A549 (cell line): ENCODE measurements at regions not wholly inside any gene's neighbourhood (a gene's known extent, or its start where the extent isn't known, plus 50 kb on each side); places are given as distances from the start of the nearest gene placed in this dataset.

Source experiments
- ATAC-seq, 2 experiments: fragments of 200-7000 bp in 1 of 2; fragments of >200 bp in 1 of 2; cut with Nextera tagmentation in 1 of 2; cut with Tn5 transposase in 1 of 2; 3 replicates each; pipeline versions ENCODE4 v1.8.0 to v1.9.1; 2018 to 2020; ENCODE audit warnings: mild to moderate bottlenecking in 1 of 2, moderate library complexity in 1 of 2
- CTCF ChIA-PET: fragments of 300-600 bp; sonication (Branson Sonifier 250); formaldehyde crosslinking; extraction: SDS; loops from one replicate; lab custom pipeline; 2021; ENCODE audit warnings: antibody characterized with exemption, inconsistent platforms; lab: Yijun Ruan, JAX
- POLR2A ChIA-PET: fragments of 350-600 bp; formaldehyde crosslinking; extraction: SDS; loops from one replicate; lab custom pipeline; 2021; ENCODE audit warnings: antibody characterized with exemption, inconsistent platforms; lab: Yijun Ruan, JAX
- DNase-seq, 2 experiments: peaks; one replicate each; pipeline versions ENCODE4 v3.0.0 to v3.0.0-alpha.2; 2011 to 2016; ENCODE audit warnings: low read depth in 1 of 2, low spot score in 1 of 2
- FAIRE-seq: peaks from 2 replicates; lab custom pipeline; 2011; peaks lifted over from hg19 to GRCh38; lab: Jason Lieb, UNC
- H3K27ac ChIP-seq, 2 experiments: fragments of >200 bp; sonication (Bioruptor Twin); formaldehyde crosslinking; 3 replicates each; pipeline ENCODE4 v1.5.1; 2016 to 2017
- H3K4me1 ChIP-seq: fragments of >200 bp; sonication (Bioruptor Twin); formaldehyde crosslinking; 3 replicates; pipeline ENCODE4 v1.6.1; 2016
- H3K4me2 ChIP-seq: fragments of >200 bp; sonication (Bioruptor Twin); formaldehyde crosslinking; 3 replicates; pipeline ENCODE4 v1.6.1; 2016
- H3K4me3 ChIP-seq: fragments of >200 bp; sonication (Bioruptor Twin); formaldehyde crosslinking; 3 replicates; pipeline ENCODE4 v1.5.1; 2016
- H3K9me3 ChIP-seq: fragments of >200 bp; sonication (Bioruptor Twin); formaldehyde crosslinking; 3 replicates; pipeline ENCODE4 v1.6.1; 2016
- BHLHE40 ChIP-seq: IDR thresholded peaks from 2 replicates; pipeline ENCODE4 v1.6.1; 2012; ENCODE audit warnings: low read depth, low read length, inconsistent platforms
- CBX2 ChIP-seq: fragments of 200-600 bp; sonication (generic); IDR thresholded peaks from 2 replicates; pipeline ENCODE4 v1.6.1; 2016; ENCODE audit warnings: low read depth, mild to moderate bottlenecking, borderline replicate concordance
- CBX8 ChIP-seq: fragments of 200-600 bp; sonication (generic); IDR thresholded peaks from 2 replicates; pipeline ENCODE4 v1.6.1; 2016
- CHD4 ChIP-seq: fragments of 200-600 bp; sonication (generic); IDR thresholded peaks from 2 replicates; pipeline ENCODE4 v1.6.1; 2016; ENCODE audit warnings: antibody characterized with exemption, mild to moderate bottlenecking, borderline replicate concordance
- EHMT2 ChIP-seq: fragments of 200-600 bp; sonication (generic); IDR thresholded peaks from 2 replicates; pipeline ENCODE4 v1.6.1; 2016; ENCODE audit warnings: antibody characterized with exemption, low read depth, mild to moderate bottlenecking, moderate library complexity
- EP300 ChIP-seq, 2 experiments: fragments of >200 bp; sonication (Bioruptor Twin); formaldehyde crosslinking; IDR thresholded peaks; 2 replicates in 1 of 2; 3 replicates in 1 of 2; pipeline ENCODE4 v1.6.1; 2016 to 2017
- ESRRA ChIP-seq: fragments of 150-350 bp; IDR thresholded peaks from 2 replicates; pipeline ENCODE4 v1.6.1; 2014; ENCODE audit warnings: mild to moderate bottlenecking, low read length, borderline replicate concordance
- FOSL2 ChIP-seq, 2 experiments: fragments of 450-650 bp in 1 of 2; fragments of >200 bp in 1 of 2; sonication (Bioruptor Twin) in 1 of 2; formaldehyde crosslinking; IDR thresholded peaks; 2 replicates each; pipeline versions ENCODE4 v1.5.0 to v1.6.1; 2016 to 2020; ENCODE audit warnings: mild to moderate bottlenecking in 1 of 2, moderate library complexity in 1 of 2
- FOXS1 ChIP-seq: fragments of 250-450 bp; sonication (Bioruptor Pico); IDR thresholded peaks from 2 replicates; pipeline ENCODE4 v1.5.0; 2020; ENCODE audit warnings: mild to moderate bottlenecking, moderate library complexity
- GATA3 ChIP-seq: IDR thresholded peaks from 2 replicates; pipeline ENCODE4 v1.6.1; 2012; ENCODE audit warnings: borderline replicate concordance
- HOXB13 ChIP-seq: fragments of 250-450 bp; sonication (Bioruptor Pico); IDR thresholded peaks from 2 replicates; pipeline ENCODE4 v1.5.0; 2020; ENCODE audit warnings: low read depth, mild to moderate bottlenecking, moderate library complexity
- HOXB5 ChIP-seq: fragments of 250-450 bp; sonication (Bioruptor Pico); IDR thresholded peaks from 2 replicates; pipeline ENCODE4 v1.5.0; 2020; ENCODE audit warnings: mild to moderate bottlenecking, moderate library complexity
- JUNB ChIP-seq: fragments of >200 bp; sonication (Bioruptor Twin); formaldehyde crosslinking; IDR thresholded peaks from 2 replicates; pipeline ENCODE4 v1.6.1; 2016
- MYC ChIP-seq: IDR thresholded peaks from 2 replicates; pipeline ENCODE4 v1.6.1; 2012; ENCODE audit warnings: mild to moderate bottlenecking, inconsistent platforms, low read length, improper control_type of control experiment, borderline replicate concordance
- NFE2L2 ChIP-seq: fragments of 150-350 bp; conservative IDR thresholded peaks from 2 replicates; pipeline ENCODE4 v1.6.1; 2014; ENCODE audit warnings: low read length
- NPAS2 ChIP-seq: fragments of 250-450 bp; sonication (Bioruptor Pico); IDR thresholded peaks from 2 replicates; pipeline ENCODE4 v1.8.0; 2022; ENCODE audit warnings: mild to moderate bottlenecking, moderate library complexity, borderline replicate concordance
- NR3C1 ChIP-seq: fragments of >200 bp; sonication (Bioruptor Twin); formaldehyde crosslinking; IDR thresholded peaks from 3 replicates; pipeline ENCODE4 v1.6.1; 2017
- POLR2A ChIP-seq: IDR thresholded peaks from 2 replicates; pipeline ENCODE4 v1.6.1; 2012; ENCODE audit warnings: mild to moderate bottlenecking, low read length
- POLR2AphosphoS2 ChIP-seq: conservative IDR thresholded peaks from 2 replicates; pipeline ENCODE4 v1.6.1; 2012; ENCODE audit warnings: low read length, improper control_type of control experiment, inconsistent platforms
- RFX5 ChIP-seq: fragments of 450-650 bp; IDR thresholded peaks from 2 replicates; pipeline ENCODE4 v1.7.1; 2014; ENCODE audit warnings: antibody characterized with exemption, mild to moderate bottlenecking, moderate library complexity
- SMC3 ChIP-seq: fragments of >200 bp; sonication (Bioruptor Twin); formaldehyde crosslinking; IDR thresholded peaks from 3 replicates; pipeline ENCODE4 v1.6.1; 2018; ENCODE audit warnings: inconsistent platforms
- TFCP2L1 ChIP-seq: fragments of 250-450 bp; sonication (Bioruptor Pico); IDR thresholded peaks from 2 replicates; pipeline ENCODE4 v1.5.0; 2021; ENCODE audit warnings: mild to moderate bottlenecking
- TP53 ChIP-seq: fragments of 250-450 bp; sonication (Bioruptor Pico); IDR thresholded peaks from 2 replicates; pipeline ENCODE4 v1.5.0; 2021; ENCODE audit warnings: mild to moderate bottlenecking, moderate library complexity
- ZNF302 ChIP-seq: fragments of 250-450 bp; sonication (Bioruptor Pico); IDR thresholded peaks from 2 replicates; pipeline ENCODE4 v1.9.0; 2021; ENCODE audit warnings: inconsistent platforms, mild to moderate bottlenecking, moderate library complexity
- WGBS: methylation state at CpG from one replicate; pipeline ENCODE4 v1.1.6; 2017; ENCODE audit errors: missing lambda C conversion rate; 5-methylcytosine and 5-hydroxymethylcytosine counted together
- TF ChIP-seq, protein P1 (sequence below): fragments of >200 bp; sonication (Bioruptor Twin); formaldehyde crosslinking; IDR thresholded peaks from 2 replicates; pipeline ENCODE4 v1.6.1; 2016
- TF ChIP-seq, protein P2 (sequence below): IDR thresholded peaks from 2 replicates; pipeline ENCODE4 v1.6.1; 2012
- TF ChIP-seq, protein P3 (sequence below): fragments of 200-600 bp; sonication (generic); IDR thresholded peaks from 2 replicates; pipeline ENCODE4 v1.6.1; 2016; ENCODE audit warnings: antibody characterized with exemption, mild to moderate bottlenecking, moderate library complexity

DNA sequence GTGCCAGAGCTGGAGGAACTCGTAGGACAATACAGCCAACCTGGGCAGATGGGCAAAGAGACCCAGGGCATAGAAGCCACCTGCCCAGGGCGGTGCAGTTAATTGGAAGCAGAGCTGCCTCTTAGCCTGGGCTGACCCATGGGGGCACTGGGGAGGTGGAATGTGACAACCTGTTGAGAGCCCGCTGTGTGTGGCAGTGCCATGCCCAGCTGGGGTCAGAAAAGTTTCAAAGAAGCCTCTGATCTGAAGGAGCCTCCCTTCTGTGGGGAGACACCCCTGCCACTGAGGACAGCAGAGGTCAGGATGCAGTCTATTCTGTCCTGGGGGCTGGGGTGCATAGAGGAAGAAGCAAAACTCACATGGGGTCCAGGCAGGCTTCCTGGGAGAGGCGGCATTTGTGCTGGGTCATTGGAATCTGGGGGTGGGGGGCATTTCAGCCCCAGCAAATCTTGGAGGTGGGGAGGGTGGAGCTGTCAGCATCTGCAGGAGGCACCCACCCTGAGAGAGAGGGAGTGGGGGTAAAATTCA, 176.1 kb upstream of the CIBAR2 start:
- ATAC-seq (no peak), FAIRE-seq (no peak), DNase-seq (no peak)
- H3K27ac ChIP-seq = no peak overlapping the region
- 97% methylated on average over 3 of the region's 4 CpGs for WGBS
- H3K9me3 ChIP-seq = no peaks in the 10 kb centered on the region
- CTCF ChIA-PET = interaction anchor here (0.6 to 8.0 kb wide), 9 partner anchors 8 to 429 kb away, joined by 3 to 46 read pairs (median 4); no protein-coding TSS in a partner anchor
- H3K4me1 ChIP-seq = no peaks in the 10 kb centered on the region
- no peak overlapping the region for H3K4me2 ChIP-seq
- POLR2A ChIA-PET = no interaction called here
- TF ChIP-seq TP53 (CRISPR knock-in tag) = no peak
- H3K4me3 ChIP-seq = no peak overlapping the region

DNA sequence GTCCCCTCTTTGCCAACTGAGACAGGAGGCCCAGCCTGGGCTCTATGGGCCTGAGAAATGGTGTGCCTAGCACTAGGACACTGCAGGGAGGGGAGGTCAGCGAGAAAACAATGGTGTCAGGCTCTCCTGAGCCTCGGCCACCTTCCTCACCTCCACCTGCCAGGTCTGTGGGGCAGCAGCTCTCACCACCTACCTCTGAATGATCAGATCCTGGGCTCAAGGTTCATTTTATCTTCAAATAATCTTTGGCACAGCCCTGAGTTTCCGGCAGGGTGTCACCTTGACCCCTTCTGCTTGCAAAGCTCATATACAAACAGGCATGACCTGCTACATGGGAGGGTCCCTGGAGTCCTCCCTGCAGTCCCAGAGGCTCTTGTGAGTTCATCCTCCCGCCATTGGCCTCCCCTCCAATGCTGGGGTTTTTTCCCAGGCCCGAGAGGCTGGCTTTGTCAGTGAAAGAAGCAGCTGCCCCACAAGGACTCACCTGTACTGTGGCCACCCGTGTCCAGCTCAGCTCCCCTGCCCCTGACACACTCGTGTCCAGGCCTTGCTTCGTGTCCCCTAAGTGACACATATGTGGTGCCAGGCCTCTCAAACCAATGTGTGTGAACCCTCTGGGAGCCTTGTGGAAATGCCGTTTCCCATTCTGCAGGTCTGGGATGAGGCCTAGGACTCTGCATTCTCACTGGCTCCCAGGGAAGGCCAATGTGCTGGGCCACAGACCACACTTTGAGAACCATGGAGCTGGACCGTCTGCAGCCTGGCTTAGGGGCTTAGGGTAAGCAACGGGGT, 176.8 kb upstream of the CIBAR2 start:
- Histone ChIP-seq H3K4me1 (no peaks in the 10 kb centered on the region), H3K9me3 (no peaks in the 10 kb centered on the region), H3K4me3 (no peak overlapping the region), H3K4me2 (no peak overlapping the region), H3K27ac (no peak overlapping the region)
- TF ChIP-seq EHMT2 (no peak), BHLHE40 (no peak), CBX8 (no peak), HOXB5 (CRISPR knock-in tag) (no peak), POLR2A (no peak), FOSL2 (IDR thresholded peaks at IDR 0.05) (no peak), FOSL2 (CRISPR knock-in tag; IDR thresholded peaks at IDR 0.05) (no peak), JUNB (no peak), HOXB13 (no peak), ESRRA (no peak), MYC (no peak), FOXS1 (CRISPR knock-in tag) (no peak), ZNF302 (CRISPR knock-in tag) (no peak), POLR2AphosphoS2 (no peak)
- TF ChIP-seq, protein P1, sequence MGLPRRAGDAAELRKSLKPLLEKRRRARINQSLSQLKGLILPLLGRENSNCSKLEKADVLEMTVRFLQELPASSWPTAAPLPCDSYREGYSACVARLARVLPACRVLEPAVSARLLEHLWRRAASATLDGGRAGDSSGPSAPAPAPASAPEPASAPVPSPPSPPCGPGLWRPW = no peak
- TF ChIP-seq, protein P2, sequence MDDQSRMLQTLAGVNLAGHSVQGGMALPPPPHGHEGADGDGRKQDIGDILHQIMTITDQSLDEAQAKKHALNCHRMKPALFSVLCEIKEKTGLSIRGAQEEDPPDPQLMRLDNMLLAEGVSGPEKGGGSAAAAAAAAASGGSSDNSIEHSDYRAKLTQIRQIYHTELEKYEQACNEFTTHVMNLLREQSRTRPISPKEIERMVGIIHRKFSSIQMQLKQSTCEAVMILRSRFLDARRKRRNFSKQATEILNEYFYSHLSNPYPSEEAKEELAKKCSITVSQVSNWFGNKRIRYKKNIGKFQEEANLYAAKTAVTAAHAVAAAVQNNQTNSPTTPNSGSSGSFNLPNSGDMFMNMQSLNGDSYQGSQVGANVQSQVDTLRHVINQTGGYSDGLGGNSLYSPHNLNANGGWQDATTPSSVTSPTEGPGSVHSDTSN = no peak
- ATAC-seq (no peak), DNase-seq (no peak), FAIRE-seq (no peak)
- CTCF ChIA-PET = interaction anchor here (0.6 to 8.0 kb wide), 9 partner anchors 8 to 174 kb away, joined by 3 to 46 read pairs (median 5); no protein-coding TSS in a partner anchor
- WGBS = 76% methylated on average over 11 of the region's 11 CpGs
- POLR2A ChIA-PET = no interaction called here

DNA sequence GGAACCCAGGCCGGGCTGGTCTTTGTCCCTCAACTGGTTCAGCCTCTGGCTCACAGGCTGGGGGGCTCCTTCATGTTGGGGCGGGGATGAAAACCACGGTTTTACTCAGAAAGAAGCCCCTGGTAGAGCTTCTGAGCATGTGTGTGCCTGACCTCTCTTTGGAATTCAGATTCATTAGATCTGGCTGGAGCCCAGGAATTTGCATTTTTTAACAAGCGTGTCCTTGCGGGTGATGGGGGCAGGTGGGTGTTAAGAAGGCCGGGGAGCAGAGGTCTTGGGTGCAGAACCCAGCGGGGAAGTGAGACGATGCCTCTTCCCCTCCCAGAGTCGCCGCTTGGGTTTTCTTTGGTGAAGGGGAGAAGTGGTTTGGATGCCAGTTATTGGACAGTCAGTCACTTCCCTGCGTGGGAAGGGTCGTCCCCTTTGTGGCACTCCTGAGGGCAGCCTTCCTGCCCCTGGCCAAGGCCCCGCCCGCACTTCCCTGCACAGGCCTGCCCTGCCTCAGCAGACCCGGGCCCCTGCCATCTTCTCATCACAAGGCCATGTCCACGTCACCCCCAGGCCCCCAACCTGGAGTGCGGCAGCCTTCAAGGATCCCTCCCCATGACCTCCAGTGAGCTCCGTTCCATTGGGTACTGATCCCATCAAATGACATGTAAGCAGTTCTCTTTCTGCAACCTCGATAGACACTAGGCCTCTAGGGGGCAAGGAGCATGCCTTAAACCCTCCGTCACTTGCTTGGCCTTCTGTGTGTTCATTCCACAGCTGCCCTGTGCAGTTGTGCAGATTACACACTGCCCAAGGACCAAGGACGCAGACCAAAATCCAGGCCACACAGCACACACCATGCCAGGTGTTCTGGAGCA, 177.7 kb upstream of the CIBAR2 start:
- WGBS = 85% methylated on average over 21 of the region's 21 CpGs
- no peaks in the 10 kb centered on the region for H3K9me3 ChIP-seq
- TF ChIP-seq FOXS1 (CRISPR knock-in tag) = no peak
- TF ChIP-seq CBX2 = no peak
- TF ChIP-seq RFX5 = no peak
- no peak for TF ChIP-seq SMC3
- no peak for TF ChIP-seq BHLHE40
- TF ChIP-seq NR3C1 = no peak
- TF ChIP-seq TFCP2L1 (CRISPR knock-in tag) = no peak
- TF ChIP-seq TP53 (CRISPR knock-in tag) = no peak
- TF ChIP-seq HOXB5 (CRISPR knock-in tag) = no peak
- TF ChIP-seq, protein P3, sequence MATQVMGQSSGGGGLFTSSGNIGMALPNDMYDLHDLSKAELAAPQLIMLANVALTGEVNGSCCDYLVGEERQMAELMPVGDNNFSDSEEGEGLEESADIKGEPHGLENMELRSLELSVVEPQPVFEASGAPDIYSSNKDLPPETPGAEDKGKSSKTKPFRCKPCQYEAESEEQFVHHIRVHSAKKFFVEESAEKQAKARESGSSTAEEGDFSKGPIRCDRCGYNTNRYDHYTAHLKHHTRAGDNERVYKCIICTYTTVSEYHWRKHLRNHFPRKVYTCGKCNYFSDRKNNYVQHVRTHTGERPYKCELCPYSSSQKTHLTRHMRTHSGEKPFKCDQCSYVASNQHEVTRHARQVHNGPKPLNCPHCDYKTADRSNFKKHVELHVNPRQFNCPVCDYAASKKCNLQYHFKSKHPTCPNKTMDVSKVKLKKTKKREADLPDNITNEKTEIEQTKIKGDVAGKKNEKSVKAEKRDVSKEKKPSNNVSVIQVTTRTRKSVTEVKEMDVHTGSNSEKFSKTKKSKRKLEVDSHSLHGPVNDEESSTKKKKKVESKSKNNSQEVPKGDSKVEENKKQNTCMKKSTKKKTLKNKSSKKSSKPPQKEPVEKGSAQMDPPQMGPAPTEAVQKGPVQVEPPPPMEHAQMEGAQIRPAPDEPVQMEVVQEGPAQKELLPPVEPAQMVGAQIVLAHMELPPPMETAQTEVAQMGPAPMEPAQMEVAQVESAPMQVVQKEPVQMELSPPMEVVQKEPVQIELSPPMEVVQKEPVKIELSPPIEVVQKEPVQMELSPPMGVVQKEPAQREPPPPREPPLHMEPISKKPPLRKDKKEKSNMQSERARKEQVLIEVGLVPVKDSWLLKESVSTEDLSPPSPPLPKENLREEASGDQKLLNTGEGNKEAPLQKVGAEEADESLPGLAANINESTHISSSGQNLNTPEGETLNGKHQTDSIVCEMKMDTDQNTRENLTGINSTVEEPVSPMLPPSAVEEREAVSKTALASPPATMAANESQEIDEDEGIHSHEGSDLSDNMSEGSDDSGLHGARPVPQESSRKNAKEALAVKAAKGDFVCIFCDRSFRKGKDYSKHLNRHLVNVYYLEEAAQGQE = no peak
- no peak for TF ChIP-seq POLR2A
- no peak for TF ChIP-seq JUNB
- TF ChIP-seq, protein P1 = no peak
- no peak for TF ChIP-seq EP300 (IDR thresholded peaks at IDR 0.05)
- TF ChIP-seq FOSL2 (IDR thresholded peaks at IDR 0.05) = no peak
- no peak for TF ChIP-seq FOSL2 (CRISPR knock-in tag; IDR thresholded peaks at IDR 0.05)
- no peak for TF ChIP-seq NPAS2
- no peak for TF ChIP-seq GATA3
- no peak for TF ChIP-seq NFE2L2
- no peak for TF ChIP-seq CHD4
- no peak overlapping the region for H3K4me3 ChIP-seq
- no peak overlapping the region for H3K27ac ChIP-seq
- no peak overlapping the region for H3K4me2 ChIP-seq
- DNase-seq (no peak), ATAC-seq (peak in 1 of 2 experiments; percentile 46; a peak in 3 of 6 replicates), FAIRE-seq (no peak)
- ChIA-PET POLR2A (no interaction called here), CTCF (interaction anchor here (1.1 to 8.0 kb wide), 7 partner anchors 7 to 325 kb away, joined by 3 to 46 read pairs (median 5); no protein-coding TSS in a partner anchor)
- H3K4me1 ChIP-seq = no peaks in the 10 kb centered on the region
